Prostate gland (tissue), 2 donors: ENCODE measurements at regions not wholly inside any gene's neighbourhood (a gene's known extent, or its start where the extent isn't known, plus 50 kb on each side); places are given as distances from the start of the nearest gene placed in this dataset.

ENCODE experiments used
- CTCF ChIP-seq, 4 experiments: fragments of 200-600 bp in 2 of 4; fragments of 450-650 bp in 2 of 4; sonication (generic) in 2 of 4; IDR thresholded peaks; 1 replicate in 3 of 4; 2 replicates in 1 of 4; pipeline ENCODE4 v1.5.1; 2016 to 2019; ENCODE audit warnings: antibody characterized with exemption in 4 of 4, mild to moderate bottlenecking in 2 of 4, moderate library complexity in 2 of 4
- POLR2A ChIP-seq: fragments of 450-650 bp; IDR thresholded peaks from one replicate; pipeline ENCODE4 v1.6.1; 2016; ENCODE audit warnings: antibody characterized with exemption, mild to moderate bottlenecking
- POLR2AphosphoS5 ChIP-seq: sonication (generic); formaldehyde crosslinking; IDR thresholded peaks from one replicate; pipeline ENCODE4 v1.6.1; 2017; ENCODE audit warnings: antibody characterized with exemption

DNA sequence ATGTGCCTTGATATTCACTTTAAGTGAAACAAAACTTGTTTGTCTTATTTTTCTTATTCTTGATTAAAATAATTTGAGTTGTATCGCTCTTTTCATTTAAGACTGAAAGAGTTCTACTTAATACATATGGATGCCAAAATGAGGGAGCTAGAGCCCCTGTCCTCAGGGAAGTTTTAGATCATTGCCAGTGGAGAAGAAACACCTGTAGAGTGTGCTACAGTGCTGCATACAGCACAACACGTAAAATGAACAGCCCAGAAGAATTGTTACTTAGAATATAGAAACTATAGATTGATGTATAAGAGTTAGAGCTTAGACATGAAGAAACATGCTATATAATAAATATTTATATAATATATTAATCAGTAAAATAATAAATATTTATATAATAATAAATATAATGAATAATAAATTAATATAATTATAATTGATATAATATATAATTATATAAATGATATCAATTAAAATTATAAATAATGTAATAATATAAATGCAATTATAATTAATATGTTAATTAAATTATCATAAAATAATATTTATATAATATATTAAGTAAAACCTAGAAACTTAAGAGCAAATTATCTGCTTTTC, 1234.7 kb downstream of the ROBO2 start:
- TF ChIP-seq POLR2A (no peak), CTCF (IDR thresholded peaks at IDR 0.05) (no peak), POLR2AphosphoS5 (no peak)
